ENCODE measurements at regions not wholly inside any gene's neighbourhood (a gene's known extent, or its start where the extent isn't known, plus 50 kb on each side); places are given as distances from the start of the nearest gene placed in this dataset.

GRCh38 chr10:36019749-36020148 is 377.7 kb upstream of the FZD8 start:
- Histone ChIP-seq H3K36me3 (ENCODE audit: insufficient read depth, low read length, poor library complexity, severe bottlenecking) (no peaks in the 10 kb centered on the region), H3K27ac (ENCODE audit: low read depth, low read length, poor library complexity, severe bottlenecking) (no peak overlapping the region), H3K4me1 (ENCODE audit: insufficient read depth, low read length, poor library complexity, severe bottlenecking) (no peaks in the 10 kb centered on the region), H3K9me3 (ENCODE audit: low read depth, low read length, poor library complexity, severe bottlenecking) (no peaks in the 10 kb centered on the region), H3K27me3 (replicated peaks; ENCODE audit: insufficient read depth, low read depth, low read length, poor library complexity) (no peaks in the 10 kb centered on the region), H3K4me3 (ENCODE audit: low read depth, low read length, poor library complexity, severe bottlenecking) (no peak overlapping the region)
- intact Hi-C loops (cut with micrococcal nuclease; ENCODE audit: unreplicated experiment), result no loop called here
- no TSS peak for BruUV-seq (replicated peaks)
- no peak for DNase-seq (ENCODE audit: low spot score)
- ChIA-PET POLR2A (ENCODE audit: low non-redundant PET) (no interaction called here), CTCF (no interaction called here)
- no peak for TF ChIP-seq CTCF (conservative IDR thresholded peaks at IDR 0.05; ENCODE audit: low read depth, low read length)
- no peak for TF ChIP-seq EZH2 (IDR thresholded peaks at IDR 0.05; ENCODE audit: borderline replicate concordance, low read depth, low read length, poor library complexity, severe bottlenecking)

GRCh38 chr10:36018996-36019395 is 376.9 kb upstream of the FZD8 start:
- no peak overlapping the region for H3K4me3 ChIP-seq (ENCODE audit: low read depth, low read length, poor library complexity, severe bottlenecking)
- DNase-seq (ENCODE audit: low spot score), result no peak
- ChIA-PET POLR2A (ENCODE audit: low non-redundant PET) (no interaction called here), CTCF (no interaction called here)
- no peaks in the 10 kb centered on the region for H3K36me3 ChIP-seq (ENCODE audit: insufficient read depth, low read length, poor library complexity, severe bottlenecking)
- BruUV-seq (replicated peaks), result no TSS peak
- intact Hi-C loops (cut with micrococcal nuclease; ENCODE audit: unreplicated experiment), result no loop called here
- no peak overlapping the region for H3K27ac ChIP-seq (ENCODE audit: low read depth, low read length, poor library complexity, severe bottlenecking)
- TF ChIP-seq EZH2 (IDR thresholded peaks at IDR 0.05; ENCODE audit: borderline replicate concordance, low read depth, low read length, poor library complexity, severe bottlenecking), result no peak
- no peak for TF ChIP-seq CTCF (conservative IDR thresholded peaks at IDR 0.05; ENCODE audit: low read depth, low read length)
- no peaks in the 10 kb centered on the region for H3K4me1 ChIP-seq (ENCODE audit: insufficient read depth, low read length, poor library complexity, severe bottlenecking)
- no peaks in the 10 kb centered on the region for H3K9me3 ChIP-seq (ENCODE audit: low read depth, low read length, poor library complexity, severe bottlenecking)
- no peaks in the 10 kb centered on the region for H3K27me3 ChIP-seq (replicated peaks; ENCODE audit: insufficient read depth, low read depth, low read length, poor library complexity)

- no peaks in the 10 kb centered on the region for H3K4me1 ChIP-seq (ENCODE audit: insufficient read depth, low read length, poor library complexity, severe bottlenecking)
- H3K9me3 ChIP-seq (ENCODE audit: low read depth, low read length, poor library complexity, severe bottlenecking), result no peaks in the 10 kb centered on the region
- no peak overlapping the region for H3K27ac ChIP-seq (ENCODE audit: low read depth, low read length, poor library complexity, severe bottlenecking)
- intact Hi-C loops (cut with micrococcal nuclease; ENCODE audit: unreplicated experiment), result no loop called here
- no peak for DNase-seq (ENCODE audit: low spot score)
- no peaks in the 10 kb centered on the region for H3K36me3 ChIP-seq (ENCODE audit: insufficient read depth, low read length, poor library complexity, severe bottlenecking)
- no peak overlapping the region for H3K4me3 ChIP-seq (ENCODE audit: low read depth, low read length, poor library complexity, severe bottlenecking)
- no peak for TF ChIP-seq CTCF (conservative IDR thresholded peaks at IDR 0.05; ENCODE audit: low read depth, low read length)
- no peak for TF ChIP-seq EZH2 (IDR thresholded peaks at IDR 0.05; ENCODE audit: borderline replicate concordance, low read depth, low read length, poor library complexity, severe bottlenecking)
- ChIA-PET POLR2A (ENCODE audit: low non-redundant PET) (no interaction called here), CTCF (no interaction called here)
- no peaks in the 10 kb centered on the region for H3K27me3 ChIP-seq (replicated peaks; ENCODE audit: insufficient read depth, low read depth, low read length, poor library complexity)
- BruUV-seq (replicated peaks), result no TSS peak
Observed at GRCh38 chr10:36017137-36017536, 375.0 kb upstream of the FZD8 start.

Data from A673 (cell line).